ENCODE measurements at regions not wholly inside any gene's neighbourhood (a gene's known extent, or its start where the extent isn't known, plus 50 kb on each side); places are given as distances from the start of the nearest gene placed in this dataset.
"Not testable (repeated sequence)": the region's sequence is repeated elsewhere in the genome, so short reads cannot be mapped to it uniquely, and the experiment has no call there.

DNA sequence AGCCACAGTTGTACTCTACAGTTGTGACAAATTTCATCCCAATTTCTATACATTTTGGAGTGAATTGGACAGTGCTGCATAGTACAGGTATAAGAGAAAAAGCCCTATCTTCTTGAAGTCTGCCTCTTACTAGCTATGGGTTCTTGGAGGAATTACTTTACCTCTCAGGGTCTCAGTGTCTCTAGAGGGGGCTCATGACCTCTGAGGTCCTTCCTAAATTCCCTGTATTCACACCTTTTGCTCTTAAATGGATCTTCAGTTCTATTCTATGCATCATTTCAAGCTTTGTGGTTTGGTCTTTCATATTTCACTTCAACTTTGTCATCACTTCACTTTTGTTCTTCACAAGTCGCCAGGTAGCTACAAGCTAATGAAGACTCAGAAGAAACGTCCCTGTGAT is 71.2 kb upstream of the ERCC4 start:
- POLR2A ChIA-PET, result no interaction called here
- intact Hi-C loops (cut with micrococcal nuclease), result no loop called here
- Mint-ChIP-seq H3K4me1 (no peaks in the 10 kb centered on the region), H3K9me3 (peaks cover 9% of the 10 kb centered on the region), H3K4me3 (no peak overlapping the region), H3K27ac (no peak overlapping the region), H3K27me3 (peaks cover 22% of the 10 kb centered on the region), H3K36me3 (ENCODE audit: low read depth) (no peaks in the 10 kb centered on the region)
- CTCF ChIA-PET, result no interaction called here
- ATAC-seq (ENCODE audit: low read depth), result no peak
- TF ChIP-seq, protein P1, sequence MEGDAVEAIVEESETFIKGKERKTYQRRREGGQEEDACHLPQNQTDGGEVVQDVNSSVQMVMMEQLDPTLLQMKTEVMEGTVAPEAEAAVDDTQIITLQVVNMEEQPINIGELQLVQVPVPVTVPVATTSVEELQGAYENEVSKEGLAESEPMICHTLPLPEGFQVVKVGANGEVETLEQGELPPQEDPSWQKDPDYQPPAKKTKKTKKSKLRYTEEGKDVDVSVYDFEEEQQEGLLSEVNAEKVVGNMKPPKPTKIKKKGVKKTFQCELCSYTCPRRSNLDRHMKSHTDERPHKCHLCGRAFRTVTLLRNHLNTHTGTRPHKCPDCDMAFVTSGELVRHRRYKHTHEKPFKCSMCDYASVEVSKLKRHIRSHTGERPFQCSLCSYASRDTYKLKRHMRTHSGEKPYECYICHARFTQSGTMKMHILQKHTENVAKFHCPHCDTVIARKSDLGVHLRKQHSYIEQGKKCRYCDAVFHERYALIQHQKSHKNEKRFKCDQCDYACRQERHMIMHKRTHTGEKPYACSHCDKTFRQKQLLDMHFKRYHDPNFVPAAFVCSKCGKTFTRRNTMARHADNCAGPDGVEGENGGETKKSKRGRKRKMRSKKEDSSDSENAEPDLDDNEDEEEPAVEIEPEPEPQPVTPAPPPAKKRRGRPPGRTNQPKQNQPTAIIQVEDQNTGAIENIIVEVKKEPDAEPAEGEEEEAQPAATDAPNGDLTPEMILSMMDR (IDR thresholded peaks at IDR 0.05), result no peak
- DNase-seq, result no peak

DNA sequence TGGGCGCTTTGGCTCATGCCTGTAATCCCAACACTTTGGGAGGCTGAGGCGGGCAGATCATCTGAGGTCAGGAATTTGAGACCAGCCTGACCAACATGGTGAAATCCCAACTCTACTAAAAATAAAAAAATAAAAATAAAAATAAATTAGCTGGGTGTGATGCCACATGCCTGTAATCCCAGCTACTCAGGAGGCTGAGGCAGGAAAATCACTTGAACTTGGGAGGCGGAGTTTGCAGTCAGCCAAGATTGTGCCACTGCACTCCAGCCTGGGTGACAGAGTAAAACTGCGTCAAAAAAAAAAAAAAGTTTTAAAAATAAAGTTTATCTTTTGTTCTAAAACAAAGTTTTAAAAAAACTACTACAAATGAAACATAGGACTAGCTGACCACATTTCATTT is 69.8 kb upstream of the ERCC4 start:
- H3K27me3 Mint-ChIP-seq, result peaks cover 17% of the 10 kb centered on the region
- intact Hi-C loops (cut with micrococcal nuclease); H3K9me3 Mint-ChIP-seq; DNase-seq; ATAC-seq (ENCODE audit: low read depth); H3K4me1 Mint-ChIP-seq; H3K4me3 Mint-ChIP-seq; H3K36me3 Mint-ChIP-seq (ENCODE audit: low read depth); CTCF ChIA-PET; H3K27ac Mint-ChIP-seq: not testable (repeated sequence)
- POLR2A ChIA-PET, result interaction anchor here (0.8 kb wide), 1 partner anchor 17 kb away, joined by 6 read pairs; no protein-coding TSS in a partner anchor

DNA sequence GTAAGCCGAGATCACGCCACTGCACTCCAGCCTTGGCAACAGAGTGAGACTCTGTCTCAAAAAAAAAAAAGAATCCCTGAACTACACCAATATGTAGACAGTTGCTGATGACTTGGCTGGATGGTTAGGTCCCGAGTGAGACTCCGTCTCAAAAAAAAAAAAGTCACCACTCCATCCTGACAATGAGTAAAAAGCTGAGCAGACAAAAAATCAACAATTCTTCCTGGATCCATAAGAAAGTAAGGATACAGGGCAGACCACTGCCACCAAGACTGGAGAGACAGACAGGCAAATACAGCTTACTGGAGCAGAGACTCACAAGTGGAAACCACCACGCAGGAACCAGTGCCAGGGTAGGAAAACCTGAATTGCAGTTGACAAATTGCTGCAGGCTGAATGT is 67.1 kb upstream of the ERCC4 start:
- ChIA-PET POLR2A (no interaction called here), CTCF (no interaction called here)
- intact Hi-C loops (cut with micrococcal nuclease), result no loop called here
- ATAC-seq (ENCODE audit: low read depth) (no peak), DNase-seq (no peak)
- no peak overlapping the region for H3K4me3 Mint-ChIP-seq
- no peak overlapping the region for H3K27ac Mint-ChIP-seq
- TF ChIP-seq, protein P1 (IDR thresholded peaks at IDR 0.05), result no peak
- no peaks in the 10 kb centered on the region for H3K9me3 Mint-ChIP-seq
- H3K27me3 Mint-ChIP-seq, result peaks cover 19% of the 10 kb centered on the region
- H3K36me3 Mint-ChIP-seq (ENCODE audit: low read depth), result no peaks in the 10 kb centered on the region
- no peaks in the 10 kb centered on the region for H3K4me1 Mint-ChIP-seq

DNA sequence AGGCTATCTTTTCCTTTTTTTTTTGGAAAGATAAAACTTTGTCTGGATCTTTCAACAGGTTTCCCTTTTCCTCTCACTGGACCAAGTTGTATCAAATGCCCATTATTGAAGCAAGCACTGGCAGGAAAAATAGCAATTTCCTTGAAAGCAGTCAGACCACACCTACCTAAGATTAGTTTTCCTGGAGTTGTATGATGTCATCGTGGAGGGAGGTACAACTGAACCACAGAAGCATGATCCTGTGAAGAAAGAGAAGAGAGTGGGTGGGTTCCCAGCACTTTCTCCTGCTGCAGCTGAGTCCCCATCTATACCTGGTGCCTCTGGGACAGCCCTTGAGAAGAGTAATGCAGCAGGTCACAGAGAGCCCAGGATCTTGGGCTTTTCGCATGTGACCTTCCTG is 63.6 kb upstream of the ERCC4 start:
- ATAC-seq (ENCODE audit: low read depth) (no peak), DNase-seq (no peak)
- Mint-ChIP-seq H3K27me3 (peaks cover 14% of the 10 kb centered on the region), H3K36me3 (ENCODE audit: low read depth) (no peaks in the 10 kb centered on the region), H3K4me3 (no peak overlapping the region), H3K4me1 (no peaks in the 10 kb centered on the region), H3K27ac (no peak overlapping the region), H3K9me3 (no peaks in the 10 kb centered on the region)
- TF ChIP-seq, protein P1 (IDR thresholded peaks at IDR 0.05), result no peak
- POLR2A ChIA-PET, result no interaction called here
- intact Hi-C loops (cut with micrococcal nuclease), result no loop called here
- CTCF ChIA-PET, result no interaction called here

DNA sequence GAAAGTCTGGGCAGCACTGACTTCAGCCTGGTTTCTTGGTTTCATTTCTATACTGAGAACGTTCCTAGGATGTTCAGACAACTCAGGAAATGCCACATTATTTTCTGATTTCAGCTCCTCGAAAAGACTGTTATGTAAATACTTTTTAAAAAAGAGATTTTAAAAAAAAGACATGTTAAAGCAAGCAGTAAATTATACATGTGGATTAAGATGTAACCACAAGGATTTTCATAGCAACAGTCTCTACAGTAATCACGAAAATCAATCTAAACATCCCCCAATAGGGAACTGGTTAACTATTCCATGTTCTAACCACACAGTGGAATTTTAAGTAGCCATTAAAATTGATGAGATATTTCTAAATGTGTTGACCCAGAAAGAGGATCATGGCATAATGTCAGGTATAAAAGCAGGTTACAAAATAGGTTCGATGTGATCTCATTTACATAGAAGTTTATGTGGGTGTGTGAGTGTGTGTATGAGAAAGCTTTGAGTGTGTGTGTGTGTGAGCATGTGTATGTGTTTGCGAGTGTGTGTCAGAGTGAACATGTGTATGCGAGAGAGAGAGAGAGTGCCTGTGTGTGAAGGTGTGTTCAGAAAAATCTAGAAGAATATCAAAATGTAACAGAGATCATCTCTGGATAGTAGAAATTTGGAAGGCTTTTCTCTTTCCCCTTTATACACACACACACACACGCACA is 63.0 kb upstream of the ERCC4 start:
- Mint-ChIP-seq H3K27ac (no peak overlapping the region), H3K9me3 (no peaks in the 10 kb centered on the region), H3K4me1 (no peaks in the 10 kb centered on the region), H3K36me3 (ENCODE audit: low read depth) (no peaks in the 10 kb centered on the region), H3K4me3 (no peak overlapping the region), H3K27me3 (peaks cover 13% of the 10 kb centered on the region)
- intact Hi-C loops (cut with micrococcal nuclease), result no loop called here
- DNase-seq (no peak), ATAC-seq (ENCODE audit: low read depth) (no peak)
- ChIA-PET CTCF (no interaction called here), POLR2A (no interaction called here)
- TF ChIP-seq, protein P1 (IDR thresholded peaks at IDR 0.05), result no peak

All from activated B cell treated with CpG ODN at 0.5 μM for 24 hours (primary cell).